Progenitor cell of endocrine pancreas (in vitro differentiated cells): ENCODE measurements at regions not wholly inside any gene's neighbourhood (a gene's known extent, or its start where the extent isn't known, plus 50 kb on each side); places are given as distances from the start of the nearest gene placed in this dataset.

Source experiments
- DNase-seq: peaks from one replicate; pipeline ENCODE4 v3.0.0; 2021; ENCODE audit warnings: low spot score; ENCODE audit not compliant: unreplicated experiment
- H3K27ac Mint-ChIP-seq: 2 replicates; pipeline ENCODE4 v1.8.0; 2021; ENCODE audit warnings: mild to moderate bottlenecking, moderate library complexity, mixed read lengths
- H3K27me3 Mint-ChIP-seq: 2 replicates; pipeline ENCODE4 v1.8.0; 2021; ENCODE audit warnings: mixed read lengths
- H3K36me3 Mint-ChIP-seq: 2 replicates; pipeline ENCODE4 v1.8.0; 2022; ENCODE audit warnings: mixed read lengths; ENCODE audit not compliant: insufficient read depth
- H3K4me1 Mint-ChIP-seq: 2 replicates; pipeline ENCODE4 v1.8.0; 2021; ENCODE audit warnings: low read depth, mixed read lengths
- H3K4me3 Mint-ChIP-seq: 2 replicates; pipeline ENCODE4 v1.8.0; 2021; ENCODE audit warnings: low read depth, mild to moderate bottlenecking, moderate library complexity, mixed read lengths
- H3K9me3 Mint-ChIP-seq: 2 replicates; pipeline ENCODE4 v1.8.0; 2021; ENCODE audit warnings: low read depth, mixed read lengths
- CTCF ChIP-seq: fragments of 200-600 bp; sonication (generic); IDR thresholded peaks from one replicate; pipeline ENCODE4 v1.5.0; 2021; ENCODE audit warnings: antibody characterized with exemption, mild to moderate bottlenecking; ENCODE audit not compliant: unreplicated experiment

GRCh38 chr6:141229296-141229695, 903.4 kb upstream of the GJE1 start:
- H3K9me3 Mint-ChIP-seq = peaks cover 17% of the 10 kb centered on the region
- DNase-seq = no peak
- no peak overlapping the region for H3K4me3 Mint-ChIP-seq
- H3K27me3 Mint-ChIP-seq = no peaks in the 10 kb centered on the region
- H3K27ac Mint-ChIP-seq = no peak overlapping the region
- TF ChIP-seq CTCF = no peak
- peaks cover 3% of the 10 kb centered on the region for H3K4me1 Mint-ChIP-seq
- H3K36me3 Mint-ChIP-seq = no peaks in the 10 kb centered on the region

GRCh38 chr6:141218583-141218982, 914.1 kb upstream of the GJE1 start:
- peaks cover 24% of the 10 kb centered on the region for H3K9me3 Mint-ChIP-seq

GRCh38 chr6:141216726-141217125, 916.0 kb upstream of the GJE1 start:
- H3K36me3 Mint-ChIP-seq = peaks cover 3% of the 10 kb centered on the region
- no peak for DNase-seq
- peaks cover 2% of the 10 kb centered on the region for H3K4me1 Mint-ChIP-seq
- H3K4me3 Mint-ChIP-seq = no peak overlapping the region
- TF ChIP-seq CTCF = no peak
- peaks cover 24% of the 10 kb centered on the region for H3K9me3 Mint-ChIP-seq
- H3K27me3 Mint-ChIP-seq = no peaks in the 10 kb centered on the region
- H3K27ac Mint-ChIP-seq = no peak overlapping the region

More at GRCh38 chr6:141218583-141218982, 914.1 kb upstream of the GJE1 start:
- H3K27ac Mint-ChIP-seq = no peak overlapping the region
- H3K4me3 Mint-ChIP-seq = no peak overlapping the region
- no peaks in the 10 kb centered on the region for H3K4me1 Mint-ChIP-seq
- no peaks in the 10 kb centered on the region for H3K27me3 Mint-ChIP-seq
- peaks cover 3% of the 10 kb centered on the region for H3K36me3 Mint-ChIP-seq
- DNase-seq = no peak
- TF ChIP-seq CTCF = no peak

GRCh38 chr6:141212296-141212695, 920.4 kb upstream of the GJE1 start:
- TF ChIP-seq CTCF = no peak
- Mint-ChIP-seq H3K27me3 (no peaks in the 10 kb centered on the region), H3K27ac (no peak overlapping the region), H3K4me1 (peaks cover 2% of the 10 kb centered on the region), H3K36me3 (no peaks in the 10 kb centered on the region), H3K9me3 (peaks cover 5% of the 10 kb centered on the region), H3K4me3 (no peak overlapping the region)
- DNase-seq = no peak

GRCh38 chr6:141211845-141212244, 920.9 kb upstream of the GJE1 start:
- Mint-ChIP-seq H3K4me3 (no peak overlapping the region), H3K36me3 (no peaks in the 10 kb centered on the region), H3K9me3 (peaks cover 3% of the 10 kb centered on the region), H3K4me1 (peaks cover 2% of the 10 kb centered on the region), H3K27ac (no peak overlapping the region), H3K27me3 (no peaks in the 10 kb centered on the region)
- DNase-seq = no peak
- TF ChIP-seq CTCF = no peak
